H1 (cell line): ENCODE measurements at regions not wholly inside any gene's neighbourhood (a gene's known extent, or its start where the extent isn't known, plus 50 kb on each side); places are given as distances from the start of the nearest gene placed in this dataset.

ENCODE experiments used
- CTCF ChIA-PET: fragments of 300-600 bp; sonication (Branson Sonifier 250); formaldehyde crosslinking; loops from one replicate; lab custom pipeline; 2021; ENCODE audit not compliant: partially characterized antibody; lab: Charles Lee
- POLR2A ChIA-PET: fragments of 300-600 bp; sonication (Branson Sonifier 250); formaldehyde crosslinking; loops from one replicate; lab custom pipeline; 2021; ENCODE audit warnings: inconsistent platforms; ENCODE audit not compliant: partially characterized antibody; lab: Charles Lee
- DNase-seq, 2 experiments: peaks; one replicate each; pipeline versions ENCODE4 v3.0.0 to v3.0.0-alpha.2; 2010 to 2022; ENCODE audit warnings: low spot score in 2 of 2, low read depth in 1 of 2, mixed read lengths in 1 of 2
- FAIRE-seq: peaks from 2 replicates; lab custom pipeline; 2011; peaks lifted over from hg19 to GRCh38; lab: Jason Lieb, UNC
- H2AFZ ChIP-seq: 2 replicates; pipeline ENCODE4 v1.8.1; 2012; ENCODE audit warnings: low read length, inconsistent platforms
- H2AK5ac ChIP-seq: 2 replicates; pipeline ENCODE4 v1.6.1; 2013; ENCODE audit warnings: low read depth, low read length
- H2BK120ac ChIP-seq: replicated peaks from 2 replicates; pipeline ENCODE3; 2013; ENCODE audit warnings: low read depth, low read length, inconsistent platforms
- H2BK12ac ChIP-seq: 2 replicates; pipeline ENCODE4 v1.6.1; 2013; ENCODE audit warnings: low read depth, low read length
- H2BK15ac ChIP-seq: 2 replicates; pipeline ENCODE4 v1.6.1; 2013; ENCODE audit warnings: low read length
- H2BK20ac ChIP-seq: 2 replicates; pipeline ENCODE4 v1.6.1; 2013; ENCODE audit warnings: low read length
- H2BK5ac ChIP-seq: 2 replicates; pipeline ENCODE4 v1.6.1; 2013; ENCODE audit warnings: low read depth, low read length
- H3K14ac ChIP-seq: 2 replicates; pipeline ENCODE4 v1.6.1; 2013; ENCODE audit warnings: inconsistent platforms; ENCODE audit not compliant: insufficient read length
- H3K18ac ChIP-seq: 2 replicates; pipeline ENCODE4 v1.6.1; 2013; ENCODE audit warnings: low read length; ENCODE audit errors: extremely low read depth
- H3K23ac ChIP-seq: 2 replicates; pipeline ENCODE4 v1.6.1; 2013; ENCODE audit warnings: inconsistent platforms; ENCODE audit not compliant: insufficient read length
- H3K23me2 ChIP-seq: 2 replicates; pipeline ENCODE4 v1.6.1; 2013; ENCODE audit warnings: low read depth, low read length
- H3K27ac ChIP-seq: 2 replicates; pipeline ENCODE4 v1.6.1; 2011; ENCODE audit warnings: low read depth, low read length, inconsistent platforms
- H3K27me3 ChIP-seq, 4 experiments: replicated peaks in 1 of 4; 1 replicate in 1 of 4; 2 replicates in 3 of 4; pipeline versions ENCODE4 v1.6.1 to v1.8.1; 2011 to 2013; ENCODE audit warnings: low read length in 3 of 4, mild to moderate bottlenecking in 3 of 4, inconsistent platforms in 2 of 4, mixed read lengths in 2 of 4, moderate library complexity in 1 of 4; ENCODE audit not compliant: control insufficient read depth in 3 of 4, insufficient read depth in 3 of 4; ENCODE audit errors: extremely low read depth in 1 of 4
- H3K36me3 ChIP-seq, 4 experiments: 2 replicates each; pipeline versions ENCODE4 v1.6.1 to v1.8.1; 2011 to 2013; ENCODE audit warnings: mild to moderate bottlenecking in 4 of 4, low read length in 3 of 4, moderate library complexity in 2 of 4, control low read depth in 1 of 4, inconsistent platforms in 1 of 4; ENCODE audit not compliant: insufficient read depth in 4 of 4, control insufficient read depth in 2 of 4
- H3K4ac ChIP-seq: replicated peaks from 2 replicates; pipeline ENCODE3; 2013; ENCODE audit warnings: low read length, low read depth, mixed read lengths, inconsistent platforms; ENCODE audit not compliant: insufficient read length
- H3K4me1 ChIP-seq, 4 experiments: replicated peaks in 1 of 4; 1 replicate in 1 of 4; 2 replicates in 3 of 4; pipeline versions ENCODE4 v1.6.1 to v1.8.1; 2011 to 2013; ENCODE audit warnings: low read length in 3 of 4, inconsistent platforms in 2 of 4, mixed read lengths in 1 of 4; ENCODE audit not compliant: insufficient read depth in 4 of 4, control insufficient read depth in 3 of 4
- H3K4me2 ChIP-seq, 2 experiments: 2 replicates each; pipeline versions ENCODE4 v1.6.1 to v1.8.1; 2011 to 2013; ENCODE audit warnings: low read depth in 2 of 2, low read length in 2 of 2, control low read depth in 1 of 2, inconsistent platforms in 1 of 2, mild to moderate bottlenecking in 1 of 2; ENCODE audit not compliant: insufficient read depth in 1 of 2
- H3K4me3 ChIP-seq, 4 experiments: fragments of 200-600, 300-600 bp in 1 of 4; sonication (generic), shearing (Covaris generic), sonication (Bioruptor Twin) in 1 of 4; 2 replicates each; pipeline versions ENCODE4 v1.5.1 to v1.8.1; 2011 to 2016; ENCODE audit warnings: low read length in 4 of 4, low read depth in 3 of 4, control low read depth in 2 of 4, inconsistent platforms in 2 of 4, mild to moderate bottlenecking in 2 of 4, mixed read lengths in 1 of 4, moderate library complexity in 1 of 4; ENCODE audit not compliant: insufficient read depth in 2 of 4; ENCODE audit errors: extremely low read depth in 1 of 4
- H3K56ac ChIP-seq: replicated peaks from 2 replicates; pipeline ENCODE3; 2013; ENCODE audit warnings: low read depth, mild to moderate bottlenecking, mixed read lengths, low read length, inconsistent platforms; ENCODE audit not compliant: insufficient read length
- H3K79me1 ChIP-seq: 2 replicates; pipeline ENCODE4 v1.6.1; 2013; ENCODE audit warnings: low read depth, low read length, control low read depth
- H3K79me2 ChIP-seq, 2 experiments: 2 replicates each; pipeline versions ENCODE4 v1.6.1 to v1.8.1; 2012 to 2013; ENCODE audit warnings: low read length in 2 of 2, mild to moderate bottlenecking in 2 of 2, inconsistent platforms in 1 of 2; ENCODE audit not compliant: insufficient read depth in 2 of 2, control insufficient read depth in 1 of 2
- H3K9ac ChIP-seq, 4 experiments: replicated peaks in 1 of 4; 1 replicate in 1 of 4; 2 replicates in 3 of 4; pipeline versions ENCODE4 v1.6.1 to v1.8.1; 2011 to 2013; ENCODE audit warnings: low read depth in 3 of 4, low read length in 3 of 4, control low read depth in 2 of 4, mild to moderate bottlenecking in 2 of 4, moderate library complexity in 2 of 4, inconsistent platforms in 1 of 4; ENCODE audit errors: extremely low read depth in 1 of 4
- H3K9me3 ChIP-seq, 2 experiments: 2 replicates each; pipeline versions ENCODE4 v1.6.1 to v1.8.1; 2012 to 2013; ENCODE audit warnings: mild to moderate bottlenecking in 2 of 2, moderate library complexity in 2 of 2, control low read depth in 1 of 2, inconsistent platforms in 1 of 2, low read depth in 1 of 2, low read length in 1 of 2, mixed read lengths in 1 of 2; ENCODE audit not compliant: insufficient read depth in 2 of 2
- H4K20me1 ChIP-seq, 2 experiments: replicated peaks in 1 of 2; 2 replicates each; pipeline versions ENCODE3 to v1.8.1; 2011 to 2013; ENCODE audit warnings: inconsistent platforms in 2 of 2, low read length in 2 of 2, mild to moderate bottlenecking in 1 of 2; ENCODE audit not compliant: insufficient read depth in 2 of 2, control insufficient read depth in 1 of 2
- H4K5ac ChIP-seq: 2 replicates; pipeline ENCODE4 v1.6.1; 2013; ENCODE audit warnings: low read length, low read depth, mixed read lengths, inconsistent platforms; ENCODE audit not compliant: insufficient read length
- H4K8ac ChIP-seq: 2 replicates; pipeline ENCODE4 v1.8.0; 2013; ENCODE audit warnings: mild to moderate bottlenecking, moderate library complexity, low read length, inconsistent platforms; ENCODE audit not compliant: insufficient read depth; ENCODE audit errors: extremely low read depth
- H4K91ac ChIP-seq: replicated peaks from 2 replicates; pipeline ENCODE3; 2013; ENCODE audit warnings: low read length, mixed read lengths, inconsistent platforms; ENCODE audit not compliant: insufficient read length
- BACH1 ChIP-seq: IDR thresholded peaks from 2 replicates; pipeline ENCODE4 v1.6.1; 2012; ENCODE audit warnings: low read length, improper control_type of control experiment
- CBX5 ChIP-seq: fragments of 300-800, 300-1000 bp; sonication (generic); IDR thresholded peaks from 2 replicates; pipeline ENCODE4 v1.7.1; 2016; ENCODE audit warnings: antibody characterized with exemption, low read length, low read depth
- FOSL1 ChIP-seq: IDR thresholded peaks from 2 replicates; pipeline ENCODE4 v1.6.1; 2011; ENCODE audit warnings: mild to moderate bottlenecking, low read depth, low read length, moderate library complexity; ENCODE audit not compliant: insufficient read depth
- GTF2F1 ChIP-seq: IDR thresholded peaks from 2 replicates; pipeline ENCODE4 v1.6.1; 2012; ENCODE audit warnings: low read depth, low read length, improper control_type of control experiment, borderline replicate concordance
- NANOG ChIP-seq: IDR thresholded peaks from 2 replicates; pipeline ENCODE4 v1.6.1; 2011; ENCODE audit warnings: low read length, low read depth, mild to moderate bottlenecking, inconsistent platforms; ENCODE audit not compliant: insufficient read depth, poor library complexity, severe bottlenecking
- RBBP5 ChIP-seq: IDR thresholded peaks from 2 replicates; pipeline ENCODE4 v1.7.1; 2012; ENCODE audit warnings: low read depth, mild to moderate bottlenecking, inconsistent platforms, low read length, moderate library complexity, borderline replicate concordance
- RFX5 ChIP-seq: IDR thresholded peaks from 2 replicates; pipeline ENCODE4 v1.6.1; 2011; ENCODE audit warnings: low read depth, low read length, improper control_type of control experiment, borderline replicate concordance
- SAP30 ChIP-seq: fragments of 300-600 bp; sonication (generic); IDR thresholded peaks from 2 replicates; pipeline ENCODE4 v1.7.1; 2012; ENCODE audit warnings: low read length, moderate library complexity, mild to moderate bottlenecking, inconsistent platforms; ENCODE audit not compliant: insufficient read depth, insufficient replicate concordance
- SIRT6 ChIP-seq: IDR thresholded peaks from one replicate; pipeline ENCODE4 v1.7.1; 2012; ENCODE audit warnings: low read length, inconsistent platforms
- SRF ChIP-seq: IDR thresholded peaks from 2 replicates; pipeline ENCODE4 v1.6.1; 2011; ENCODE audit warnings: mild to moderate bottlenecking, low read depth, low read length, moderate library complexity
- TAF7 ChIP-seq: optimal IDR thresholded peaks from 2 replicates; pipeline ENCODE3; 2011; ENCODE audit warnings: low read depth, mild to moderate bottlenecking, inconsistent platforms, low read length, moderate library complexity, borderline replicate concordance
- TCF12 ChIP-seq: IDR thresholded peaks from 2 replicates; pipeline ENCODE4 v1.6.1; 2011; ENCODE audit warnings: low read depth, mild to moderate bottlenecking, low read length
- WGBS, 2 experiments: shearing (Covaris generic) in 1 of 2; methylation state at CpG; one replicate each; pipeline versions ENCODE4 v1.1.6 to v1.1.7; 2013 to 2015; ENCODE audit warnings: low lambda C conversion rate in 2 of 2, mixed read lengths in 2 of 2, inconsistent platforms in 1 of 2, low coverage in 1 of 2, missing lambda C conversion rate in 1 of 2; ENCODE audit not compliant: insufficient replicate concordance in 2 of 2, insufficient coverage in 1 of 2, insufficient read length in 1 of 2; ENCODE audit errors: extremely low coverage in 1 of 2, missing lambda C conversion rate in 1 of 2; 5-methylcytosine and 5-hydroxymethylcytosine counted together
- TF ChIP-seq, protein P1 (sequence below): IDR thresholded peaks from 2 replicates; pipeline ENCODE4 v1.6.1; 2012; ENCODE audit warnings: low read length, inconsistent platforms

DNA sequence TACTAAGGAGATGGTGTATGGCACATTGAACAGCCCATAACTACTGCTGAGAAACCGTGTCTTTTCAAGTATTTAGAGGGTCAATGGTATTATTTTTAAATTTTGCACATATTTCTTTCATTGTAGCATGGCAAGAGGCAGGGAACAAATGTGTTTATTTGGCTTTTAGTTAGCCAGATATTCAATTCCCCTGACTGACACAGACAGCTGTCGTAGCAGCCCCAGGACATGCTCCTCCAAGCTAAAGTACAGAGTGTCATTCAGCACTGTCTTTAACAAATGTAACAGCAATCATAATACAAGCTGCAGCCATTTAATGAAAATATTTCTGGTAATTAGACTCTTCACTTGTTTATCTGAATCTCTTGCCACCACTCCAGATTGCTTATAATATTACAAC is 687.1 kb downstream of the KLHL13 start:
- POLR2A ChIA-PET, result no interaction called here

More for the DNA sequence above, 687.1 kb downstream of the KLHL13 start:
- Histone ChIP-seq H3K4me1 (no peaks in the 10 kb centered on the region), H2BK120ac (no peak overlapping the region), H3K4me3 (no peak overlapping the region), H2BK12ac (no peak overlapping the region), H2BK20ac (no peak overlapping the region), H3K18ac (no peak overlapping the region), H3K36me3 (no peaks in the 10 kb centered on the region), H3K27ac (no peak overlapping the region), H2BK5ac (no peak overlapping the region), H3K79me2 (no peaks in the 10 kb centered on the region), H3K27me3 (no peaks in the 10 kb centered on the region), H4K5ac (no peak overlapping the region), H2BK15ac (no peak overlapping the region), H4K20me1 (no peaks in the 10 kb centered on the region), H3K79me1 (no peaks in the 10 kb centered on the region), H2AK5ac (no peak overlapping the region), H3K9me3 (no peaks in the 10 kb centered on the region), H3K23ac (no peak overlapping the region), H3K23me2 (no peaks in the 10 kb centered on the region), H3K4ac (no peak overlapping the region), H3K14ac (no peak overlapping the region), H3K56ac (no peak overlapping the region), H3K4me2 (no peak overlapping the region), H3K9ac (no peak overlapping the region), H4K91ac (no peak overlapping the region), H4K8ac (no peak overlapping the region), H2AFZ (no peak overlapping the region)
- WGBS, 2 experiments, result 94% methylated on average over 2 of the region's 2 CpGs; no CpG with 5 or more reads in 1 of the 2 experiments
- CTCF ChIA-PET, result no interaction called here
- DNase-seq, result no peak
- no peak for TF ChIP-seq RFX5
- TF ChIP-seq GTF2F1, result no peak
- no peak for TF ChIP-seq SAP30
- TF ChIP-seq TCF12, result no peak
- no peak for TF ChIP-seq BACH1
- TF ChIP-seq, protein P1, sequence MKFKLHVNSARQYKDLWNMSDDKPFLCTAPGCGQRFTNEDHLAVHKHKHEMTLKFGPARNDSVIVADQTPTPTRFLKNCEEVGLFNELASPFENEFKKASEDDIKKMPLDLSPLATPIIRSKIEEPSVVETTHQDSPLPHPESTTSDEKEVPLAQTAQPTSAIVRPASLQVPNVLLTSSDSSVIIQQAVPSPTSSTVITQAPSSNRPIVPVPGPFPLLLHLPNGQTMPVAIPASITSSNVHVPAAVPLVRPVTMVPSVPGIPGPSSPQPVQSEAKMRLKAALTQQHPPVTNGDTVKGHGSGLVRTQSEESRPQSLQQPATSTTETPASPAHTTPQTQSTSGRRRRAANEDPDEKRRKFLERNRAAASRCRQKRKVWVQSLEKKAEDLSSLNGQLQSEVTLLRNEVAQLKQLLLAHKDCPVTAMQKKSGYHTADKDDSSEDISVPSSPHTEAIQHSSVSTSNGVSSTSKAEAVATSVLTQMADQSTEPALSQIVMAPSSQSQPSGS, result no peak
- no peak for TF ChIP-seq CBX5
- TF ChIP-seq RBBP5, result no peak
- no peak for TF ChIP-seq SRF
- TF ChIP-seq TAF7, result no peak
- no peak for TF ChIP-seq SIRT6
- TF ChIP-seq FOSL1, result no peak
- no peak for TF ChIP-seq NANOG
- no peak for FAIRE-seq
